Astrocyte of the cerebellum (primary cell): ENCODE measurements at regions not wholly inside any gene's neighbourhood (a gene's known extent, or its start where the extent isn't known, plus 50 kb on each side); places are given as distances from the start of the nearest gene placed in this dataset.

Experiments used
- DNase-seq: peaks from one replicate; pipeline ENCODE4 v3.0.0-alpha.2; 2011; ENCODE audit warnings: low read depth
- H3K4me3 ChIP-seq: 2 replicates; pipeline ENCODE4 v1.5.1; 2011; ENCODE audit warnings: mild to moderate bottlenecking, low read depth, low read length, moderate library complexity
- CTCF ChIP-seq: IDR thresholded peaks from 2 replicates; pipeline ENCODE4 v1.5.1; 2012; ENCODE audit warnings: low read length, low read depth, moderate library complexity, mild to moderate bottlenecking; ENCODE audit errors: missing control alignments
- in situ Hi-C: cut with HindIII; loops from 2 replicates; pipeline ENCODE4 v1.10.0; 2017; ENCODE audit warnings: low sequenced_read_pairs

DNA sequence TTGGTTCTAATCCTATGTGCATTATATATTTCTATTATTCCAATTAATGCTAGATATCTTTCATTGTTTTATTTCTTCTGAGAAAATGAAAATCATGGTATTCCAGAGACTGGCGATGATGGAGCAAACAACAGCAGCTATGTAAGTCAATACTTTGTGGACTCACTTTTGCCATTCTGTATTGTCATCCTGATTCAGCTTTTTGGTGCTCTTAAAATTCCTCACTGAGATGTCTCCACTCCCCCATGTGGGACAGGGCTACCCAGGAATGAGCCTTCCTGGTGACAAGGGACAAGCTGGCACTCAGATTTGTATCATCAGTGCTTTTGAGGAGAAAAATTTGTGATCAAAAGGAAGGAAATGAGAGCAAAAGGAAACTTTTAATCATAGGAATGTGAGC is 56.7 kb upstream of the XCR1 start:
- in situ Hi-C loops = loop anchor here (25.0 kb wide), 1 partner anchor 147 kb away; the partner anchor contains the start of gene CXCR6
- no peak overlapping the region for H3K4me3 ChIP-seq
- DNase-seq = no peak
- no peak for TF ChIP-seq CTCF

DNA sequence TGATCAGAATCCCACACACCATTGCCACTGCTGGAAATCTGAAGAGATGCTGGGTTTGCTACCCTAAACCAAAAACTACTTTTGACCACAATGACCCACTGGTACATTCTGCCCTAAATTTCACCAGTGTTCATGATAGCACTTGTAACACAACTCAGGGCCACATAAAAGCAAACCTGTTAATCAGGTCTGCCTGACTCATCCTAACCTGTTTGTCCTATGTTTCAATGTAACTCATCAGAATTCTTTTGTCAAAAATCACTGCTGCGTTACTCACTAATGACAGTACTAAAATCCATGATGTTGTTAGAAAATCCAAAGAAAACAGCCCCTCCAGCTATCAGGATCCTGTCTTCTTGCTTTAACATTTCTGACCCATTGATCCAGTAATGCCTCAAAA is 55.6 kb upstream of the XCR1 start:
- in situ Hi-C loops = loop anchor here (25.0 kb wide), 1 partner anchor 146 kb away; the partner anchor contains the start of gene CXCR6
- no peak for DNase-seq
- TF ChIP-seq CTCF = no peak
- no peak overlapping the region for H3K4me3 ChIP-seq

DNA sequence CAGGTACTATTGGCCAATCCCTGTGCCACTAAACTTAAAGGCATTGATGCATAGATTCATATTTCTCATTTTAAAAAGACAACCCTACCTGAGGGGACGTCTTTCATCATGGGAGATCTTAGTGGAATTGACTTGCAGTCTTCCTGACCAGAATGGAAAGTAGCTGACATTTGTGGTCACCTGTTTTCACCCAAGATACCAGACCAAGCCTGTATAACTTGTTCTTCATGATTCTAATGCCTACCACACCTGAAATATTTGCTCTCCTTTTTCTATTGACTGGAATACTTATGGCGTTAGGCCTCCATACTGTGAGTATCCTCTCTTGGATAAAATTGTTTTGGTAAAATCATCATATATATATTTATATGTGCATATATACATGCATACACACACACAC is 54.7 kb upstream of the XCR1 start:
- DNase-seq = no peak
- no peak overlapping the region for H3K4me3 ChIP-seq
- in situ Hi-C loops = loop anchor here (25.0 kb wide), 1 partner anchor 145 kb away; the partner anchor contains the start of gene CXCR6
- no peak for TF ChIP-seq CTCF

- TF ChIP-seq CTCF = no peak
- in situ Hi-C loops = loop anchor here (25.0 kb wide), 1 partner anchor 144 kb away; the partner anchor contains the start of gene CXCR6
- no peak for DNase-seq
- no peak overlapping the region for H3K4me3 ChIP-seq
These were observed 53.7 kb upstream of the XCR1 start for GRCh38 chr3:46080969-46081345.

GRCh38 chr3:46080124-46080968 is 53.1 kb upstream of the XCR1 start:
- H3K4me3 ChIP-seq = no peak overlapping the region
- TF ChIP-seq CTCF = no peak
- in situ Hi-C loops = loop anchor here (25.0 kb wide), 1 partner anchor 143 kb away; the partner anchor contains the start of gene CXCR6
- DNase-seq = no peak

GRCh38 chr3:46078712-46079400 is 51.6 kb upstream of the XCR1 start:
- peak; percentile 98 for TF ChIP-seq CTCF
- peak; percentile 95 for DNase-seq
- in situ Hi-C loops = loop anchor here (5.0 to 25.0 kb wide), 3 partner anchors 47 to 142 kb away; partner anchors contain the start of gene CXCR6
- no peak overlapping the region for H3K4me3 ChIP-seq
